ENCODE measurements at regions not wholly inside any gene's neighbourhood (a gene's known extent, or its start where the extent isn't known, plus 50 kb on each side); places are given as distances from the start of the nearest gene placed in this dataset.

GRCh38 chr14:100388103-100389054 is 65.2 kb downstream of the SLC25A47 start:
- TF ChIP-seq POLR2AphosphoS5 (IDR thresholded peaks at IDR 0.05; ENCODE audit: insufficient read depth in 1 of 2, low read depth in 1 of 2) (peak in 1 of 2 donors; percentile 10), CTCF (IDR thresholded peaks at IDR 0.05) (no peak)
